Neural progenitor cell (in vitro differentiated cells): ENCODE measurements at regions not wholly inside any gene's neighbourhood (a gene's known extent, or its start where the extent isn't known, plus 50 kb on each side); places are given as distances from the start of the nearest gene placed in this dataset.

Experiments used
- CTCF ChIP-seq: fragments of 200-600 bp; sonication (generic); IDR thresholded peaks from 2 replicates; pipeline ENCODE4 v1.5.1; 2017; ENCODE audit warnings: antibody characterized with exemption, mild to moderate bottlenecking
- EZH2phosphoT487 ChIP-seq: fragments of 200-600 bp; sonication (generic); IDR thresholded peaks from 2 replicates; pipeline ENCODE4 v1.6.1; 2017; ENCODE audit warnings: antibody characterized with exemption

- TF ChIP-seq CTCF (no peak), EZH2phosphoT487 (no peak)
Measured at GRCh38 chr6:113137426-113137825, 719.7 kb upstream of the MARCKS start.
